Inflammatory macrophage (primary cell): ENCODE measurements at regions not wholly inside any gene's neighbourhood (a gene's known extent, or its start where the extent isn't known, plus 50 kb on each side); places are given as distances from the start of the nearest gene placed in this dataset.

Experiments
- DNase-seq, 2 donors: peaks; one replicate each; pipeline ENCODE4 v3.0.0-alpha.2; 2020 to 2022

DNA sequence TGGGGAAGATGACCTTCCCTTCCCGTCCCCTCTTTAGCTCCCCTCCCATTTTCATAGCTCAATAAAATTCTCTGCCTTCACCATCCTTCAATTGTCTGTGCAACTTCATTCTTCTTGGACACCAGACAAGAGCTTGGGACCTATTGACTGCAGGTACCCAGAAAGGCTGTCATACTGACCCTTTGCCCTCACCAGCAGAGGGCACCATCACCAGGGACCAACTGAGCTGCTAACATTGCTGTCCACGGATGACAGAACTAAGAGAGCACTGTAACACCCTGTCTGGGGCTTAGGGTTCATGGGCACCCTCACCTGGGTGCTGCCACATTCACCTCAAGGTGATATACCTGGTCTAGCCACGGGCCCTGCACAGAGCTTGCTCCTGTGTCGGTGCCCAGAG lies 141.3 kb upstream of the VCX3B start:
- no peak for DNase-seq

GRCh38 chrX:8341814-8342590 lies 122.6 kb upstream of the VCX3B start:
- DNase-seq, result no peak

GRCh38 chrX:8345473-8345872 lies 119.2 kb upstream of the VCX3B start:
- no peak for DNase-seq

DNA sequence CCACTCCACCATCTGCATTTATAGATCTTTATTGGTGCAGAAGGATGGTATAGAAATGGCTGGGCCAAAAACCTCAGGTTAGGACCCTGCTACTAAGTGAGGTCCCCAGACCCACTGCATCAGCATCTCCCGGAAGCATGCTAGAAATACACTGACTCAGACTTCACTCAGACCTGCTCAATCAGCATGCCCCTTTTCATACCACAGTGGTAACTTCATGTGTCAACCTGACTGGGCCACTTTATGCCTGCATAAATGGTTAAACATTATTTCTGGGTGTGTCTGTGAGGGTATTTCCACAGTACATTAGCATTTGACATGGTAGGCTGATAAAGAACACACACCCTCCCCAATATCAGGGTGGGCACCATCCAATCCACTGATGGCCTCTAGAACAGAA lies 118.6 kb upstream of the VCX3B start:
- DNase-seq, result no peak

- no peak for DNase-seq
These were observed 117.7 kb upstream of the VCX3B start for GRCh38 chrX:8346892-8347291.

- DNase-seq, result no peak
These were observed 114.7 kb upstream of the VCX3B start for GRCh38 chrX:8349816-8350544.

DNA sequence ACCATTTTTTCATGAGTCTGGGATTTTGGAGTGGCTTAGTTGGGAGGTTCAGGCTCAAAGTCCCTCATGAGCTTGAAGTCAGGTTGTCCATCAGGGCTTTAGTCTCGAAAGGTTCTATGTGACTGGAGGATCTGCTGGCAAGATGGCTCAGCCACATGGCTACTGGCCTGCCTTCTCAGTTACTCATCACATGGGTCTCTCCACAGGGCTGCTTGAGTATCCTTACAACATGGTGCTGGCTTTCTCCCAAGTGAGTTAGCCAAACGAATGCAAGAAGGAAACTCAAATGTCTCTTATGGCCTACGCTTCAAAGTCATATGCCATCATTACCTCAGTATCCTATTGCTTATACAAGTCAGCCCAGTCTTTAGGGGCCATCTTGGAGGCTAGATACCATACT lies 106.3 kb upstream of the VCX3B start:
- DNase-seq, result no peak

GRCh38 chrX:8364369-8365141 lies 100.1 kb upstream of the VCX3B start:
- DNase-seq, result peak; percentile 1 to 2

DNA sequence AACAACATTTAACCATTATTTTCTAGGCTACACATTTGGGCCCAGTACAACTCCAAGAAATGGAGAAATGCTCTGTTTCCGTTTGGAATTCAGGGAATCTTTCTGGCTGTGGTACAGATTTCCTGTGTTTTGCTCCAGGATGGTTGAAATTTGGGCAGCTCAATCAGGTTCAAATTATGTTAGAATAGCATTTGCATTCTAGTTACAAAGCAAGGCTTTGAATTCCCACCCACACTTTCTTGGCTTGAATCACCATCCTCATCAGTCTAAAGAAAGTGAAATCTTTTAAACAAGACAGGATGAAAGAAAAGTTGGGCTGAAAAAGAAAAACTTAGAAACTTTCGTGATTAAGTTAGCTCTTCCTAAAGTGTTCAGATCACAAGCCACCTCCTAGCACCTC lies 98.1 kb upstream of the VCX3B start:
- DNase-seq, result no peak

DNA sequence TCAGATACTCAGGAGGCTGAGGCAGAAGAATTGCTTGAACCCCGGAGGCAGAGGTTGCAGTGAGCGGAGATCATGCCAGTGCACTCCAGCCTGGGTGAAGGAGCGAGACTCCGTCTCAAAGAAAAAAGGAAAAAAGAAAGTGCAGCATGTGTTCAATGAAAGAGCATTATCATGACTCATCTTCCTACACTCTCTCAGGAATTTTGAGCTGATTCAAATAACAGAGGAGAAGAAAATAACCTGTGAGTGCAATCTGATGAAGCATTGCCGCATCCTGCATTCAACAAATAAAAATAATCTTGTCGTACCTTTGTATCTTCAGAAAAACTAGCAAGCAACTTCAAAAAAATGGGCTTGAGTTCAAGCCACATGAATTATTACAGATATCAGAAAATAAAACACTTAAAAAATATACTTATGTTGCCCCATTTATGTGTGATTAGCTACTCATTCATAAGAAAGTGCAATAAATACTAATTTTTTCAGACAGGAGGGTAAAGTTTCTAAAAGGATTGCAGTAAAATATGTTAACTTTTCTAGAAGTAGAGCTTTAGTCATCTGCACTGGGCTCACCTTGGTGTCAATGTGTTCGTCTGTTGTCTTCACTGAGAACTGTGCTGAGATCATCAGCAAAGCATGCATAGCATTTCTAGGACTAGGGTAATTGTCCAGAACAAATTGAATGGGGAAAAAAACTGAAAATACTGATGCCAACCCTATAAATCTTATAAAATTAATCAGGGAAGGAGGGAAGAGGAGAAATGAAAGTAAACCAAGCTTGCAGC lies 90.4 kb upstream of the VCX3B start:
- no peak for DNase-seq

- no peak for DNase-seq
These were observed 87.6 kb upstream of the VCX3B start for GRCh38 chrX:8377041-8377440.

DNA sequence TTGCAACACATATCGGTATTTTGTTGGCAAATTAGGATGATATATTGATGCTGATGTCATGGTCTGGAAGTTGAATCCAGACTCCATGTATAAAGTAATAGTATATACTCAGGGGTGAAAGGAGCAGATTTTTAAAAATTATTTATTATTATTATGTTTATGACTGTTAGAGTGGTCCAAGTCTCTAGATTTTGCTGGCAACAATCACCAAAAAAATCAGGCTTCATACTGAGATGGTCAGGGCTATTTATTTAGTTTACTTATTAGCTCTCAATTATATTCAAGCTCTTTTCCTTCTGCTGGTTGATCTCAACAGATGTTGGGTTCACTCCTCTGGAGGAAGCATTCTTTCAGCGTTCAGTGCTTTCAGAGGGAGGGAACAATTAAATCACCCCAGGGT lies 73.9 kb upstream of the VCX3B start:
- no peak for DNase-seq

DNA sequence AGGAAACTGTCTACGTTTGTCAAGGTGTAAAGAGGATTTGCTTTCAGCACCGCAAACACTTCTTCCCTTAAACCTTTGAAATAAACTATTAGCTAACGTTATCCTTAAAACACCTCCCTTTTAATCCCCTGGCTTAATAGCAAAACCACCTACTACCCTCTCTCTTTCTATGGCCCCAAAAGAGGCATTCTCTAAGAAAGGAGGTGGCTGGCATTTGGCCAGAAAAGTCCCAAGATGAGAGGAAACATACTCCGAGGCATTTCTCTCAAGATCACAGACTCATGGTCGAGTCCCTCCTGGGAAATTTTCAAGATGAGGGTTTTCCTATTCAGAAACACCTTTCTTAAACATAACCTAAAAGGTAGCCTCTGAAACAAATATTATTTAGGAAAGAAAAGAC lies 60.6 kb upstream of the VCX3B start:
- no peak for DNase-seq

GRCh38 chrX:8404471-8404870 lies 60.2 kb upstream of the VCX3B start:
- no peak for DNase-seq

- DNase-seq, result no peak
These were observed 59.7 kb upstream of the VCX3B start for GRCh38 chrX:8404926-8405325.

- DNase-seq, result no peak
These were observed 59.0 kb upstream of the VCX3B start for GRCh38 chrX:8405631-8406030.

DNA sequence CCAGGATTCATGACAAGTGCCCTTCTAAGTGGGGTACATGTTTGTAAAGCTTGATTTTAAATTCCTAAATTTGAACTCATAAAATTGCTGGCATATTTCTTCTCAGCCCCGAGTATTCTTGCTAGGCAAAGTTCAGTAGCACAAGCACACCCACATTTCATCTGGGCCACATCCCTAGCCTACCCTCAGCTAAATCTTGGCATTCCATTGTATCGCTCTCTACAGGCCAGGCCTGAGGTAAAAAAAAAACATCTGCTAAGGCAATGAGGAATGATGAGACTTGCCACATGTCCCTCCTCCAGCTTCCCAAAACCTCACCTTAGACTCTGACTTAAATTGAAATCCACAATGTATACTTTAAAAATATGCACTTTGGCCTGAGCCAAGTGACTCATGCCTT lies 51.4 kb upstream of the VCX3B start:
- no peak for DNase-seq
